Inferior parietal cortex (tissue), 1 donor: ENCODE measurements at regions not wholly inside any gene's neighbourhood (a gene's known extent, or its start where the extent isn't known, plus 50 kb on each side); places are given as distances from the start of the nearest gene placed in this dataset.

Experiments
- DNase-seq: peaks from one replicate; pipeline ENCODE4 v3.0.0-alpha.2; 2016; ENCODE audit errors: extremely low spot score

GRCh38 chr15:38886315-38887163, 321.9 kb upstream of the RASGRP1 start:
- DNase-seq: no peak

- DNase-seq: no peak
Measured at GRCh38 chr15:38888701-38889221, 324.1 kb upstream of the RASGRP1 start.

- no peak for DNase-seq
Measured at GRCh38 chr15:38890194-38890593, 325.6 kb upstream of the RASGRP1 start.

- DNase-seq: no peak
Measured at GRCh38 chr15:38893925-38894242, 329.3 kb upstream of the RASGRP1 start.

GRCh38 chr15:38894243-38894948, 329.8 kb upstream of the RASGRP1 start:
- no peak for DNase-seq

GRCh38 chr15:38895326-38896255, 331.0 kb upstream of the RASGRP1 start:
- no peak for DNase-seq

- DNase-seq: no peak
Measured at GRCh38 chr15:38896647-38897046, 332.0 kb upstream of the RASGRP1 start.

GRCh38 chr15:38897551-38897950, 332.9 kb upstream of the RASGRP1 start:
- DNase-seq: no peak

- DNase-seq: no peak
Measured at GRCh38 chr15:38898236-38898635, 333.6 kb upstream of the RASGRP1 start.

GRCh38 chr15:38899300-38899699, 334.7 kb upstream of the RASGRP1 start:
- DNase-seq: no peak

- no peak for DNase-seq
Measured at GRCh38 chr15:38904298-38904697, 339.7 kb upstream of the RASGRP1 start.

- DNase-seq: no peak
Measured at GRCh38 chr15:38905632-38906031, 341.0 kb upstream of the RASGRP1 start.

- no peak for DNase-seq
Measured at GRCh38 chr15:38920966-38921365, 356.4 kb upstream of the RASGRP1 start.

- DNase-seq: no peak
Measured at GRCh38 chr15:38921471-38921870, 356.9 kb upstream of the RASGRP1 start.

- no peak for DNase-seq
Measured at GRCh38 chr15:38928431-38928830, 363.8 kb upstream of the RASGRP1 start.

GRCh38 chr15:38930851-38931572, 366.4 kb upstream of the RASGRP1 start:
- DNase-seq: no peak

GRCh38 chr15:38941399-38941953, 376.9 kb upstream of the RASGRP1 start:
- no peak for DNase-seq

GRCh38 chr15:38944536-38944935, 379.9 kb upstream of the RASGRP1 start:
- no peak for DNase-seq

- DNase-seq: no peak
Measured at GRCh38 chr15:38945551-38946298, 381.1 kb upstream of the RASGRP1 start.

GRCh38 chr15:38954090-38954489, 389.5 kb upstream of the RASGRP1 start:
- no peak for DNase-seq
